GM20000 (cell line): ENCODE measurements at regions not wholly inside any gene's neighbourhood (a gene's known extent, or its start where the extent isn't known, plus 50 kb on each side); places are given as distances from the start of the nearest gene placed in this dataset.

Experiments
- DNase-seq: peaks from one replicate; pipeline ENCODE4 v3.0.0; 2012; ENCODE audit warnings: low spot score
- CTCF ChIP-seq: IDR thresholded peaks from 2 replicates; pipeline ENCODE4 v1.5.1; 2012; ENCODE audit warnings: mild to moderate bottlenecking, control low read depth; ENCODE audit errors: extremely low read depth, missing control alignments

GRCh38 chr4:126995235-126995634, 637.5 kb upstream of the INTU start:
- no peak for TF ChIP-seq CTCF
- DNase-seq: no peak

GRCh38 chr4:127000110-127000509, 632.6 kb upstream of the INTU start:
- DNase-seq: no peak

GRCh38 chr4:127000846-127001245, 631.9 kb upstream of the INTU start:
- no peak for DNase-seq
- no peak for TF ChIP-seq CTCF

More at GRCh38 chr4:127000110-127000509, 632.6 kb upstream of the INTU start:
- no peak for TF ChIP-seq CTCF

GRCh38 chr4:127001933-127002332, 630.8 kb upstream of the INTU start:
- no peak for TF ChIP-seq CTCF
- no peak for DNase-seq

- DNase-seq: no peak
- no peak for TF ChIP-seq CTCF
Observed at GRCh38 chr4:127006446-127006877, 626.3 kb upstream of the INTU start.

GRCh38 chr4:127007305-127007704, 625.5 kb upstream of the INTU start:
- DNase-seq: no peak
- no peak for TF ChIP-seq CTCF

GRCh38 chr4:127012549-127012948, 620.2 kb upstream of the INTU start:
- DNase-seq: no peak

More at GRCh38 chr4:127012549-127012948, 620.2 kb upstream of the INTU start:
- no peak for TF ChIP-seq CTCF
